H9 (cell line): ENCODE measurements at regions not wholly inside any gene's neighbourhood (a gene's known extent, or its start where the extent isn't known, plus 50 kb on each side); places are given as distances from the start of the nearest gene placed in this dataset.

Source experiments
- DNase-seq: peaks from one replicate; pipeline ENCODE4 v3.0.0-alpha.2; 2017
- H2AFZ ChIP-seq: one replicate; pipeline ENCODE4 v1.6.1; 2013; ENCODE audit warnings: mild to moderate bottlenecking, low read length, control low read depth, moderate library complexity
- H2AK5ac ChIP-seq: 2 replicates; pipeline ENCODE4 v1.6.1; 2013; ENCODE audit warnings: low read length, control low read depth, mixed read lengths; ENCODE audit not compliant: insufficient read length
- H2BK120ac ChIP-seq: one replicate; pipeline ENCODE4 v1.6.1; 2013; ENCODE audit warnings: low read depth, mild to moderate bottlenecking, low read length, control low read depth, inconsistent platforms; ENCODE audit not compliant: poor library complexity, severe bottlenecking
- H2BK12ac ChIP-seq: 2 replicates; pipeline ENCODE4 v1.6.1; 2013; ENCODE audit warnings: low read length, control low read depth, mixed read lengths, low read depth; ENCODE audit not compliant: insufficient read length
- H2BK15ac ChIP-seq: 2 replicates; pipeline ENCODE4 v1.6.1; 2013; ENCODE audit warnings: low read depth, low read length, control low read depth
- H2BK20ac ChIP-seq: one replicate; pipeline ENCODE4 v1.6.1; 2013; ENCODE audit warnings: low read depth, mild to moderate bottlenecking, low read length, control low read depth, inconsistent platforms; ENCODE audit not compliant: poor library complexity, severe bottlenecking
- H2BK5ac ChIP-seq: 2 replicates; pipeline ENCODE4 v1.6.1; 2013; ENCODE audit warnings: low read length, control low read depth, mixed read lengths; ENCODE audit not compliant: insufficient read length
- H3K14ac ChIP-seq: 2 replicates; pipeline ENCODE4 v1.6.1; 2013; ENCODE audit warnings: low read length, control low read depth; ENCODE audit not compliant: insufficient read depth
- H3K18ac ChIP-seq: 2 replicates; pipeline ENCODE4 v1.6.1; 2013; ENCODE audit warnings: low read depth, mild to moderate bottlenecking, mixed read lengths, low read length, control low read depth; ENCODE audit not compliant: insufficient read length
- H3K23ac ChIP-seq: 2 replicates; pipeline ENCODE4 v1.6.1; 2013; ENCODE audit warnings: low read length, control low read depth, mixed read lengths, low read depth; ENCODE audit not compliant: insufficient read length
- H3K23me2 ChIP-seq: 2 replicates; pipeline ENCODE4 v1.6.1; 2013; ENCODE audit warnings: low read depth, mild to moderate bottlenecking, mixed read lengths, low read length, control low read depth; ENCODE audit not compliant: insufficient read length, poor library complexity, severe bottlenecking
- H3K27ac ChIP-seq: 2 replicates; pipeline ENCODE4 v1.5.1; 2013; ENCODE audit warnings: low read length, control low read depth, mixed read lengths, low read depth; ENCODE audit not compliant: insufficient read length
- H3K27me3 ChIP-seq: 2 replicates; pipeline ENCODE4 v1.6.1; 2013; ENCODE audit warnings: low read length, control low read depth, inconsistent platforms; ENCODE audit not compliant: insufficient read depth
- H3K4ac ChIP-seq: 2 replicates; pipeline ENCODE4 v1.6.1; 2013; ENCODE audit warnings: low read depth, mild to moderate bottlenecking, control low read depth, inconsistent platforms, low read length, moderate library complexity
- H3K4me1 ChIP-seq: 2 replicates; pipeline ENCODE4 v1.6.1; 2013; ENCODE audit warnings: low read length, control low read depth, inconsistent platforms; ENCODE audit not compliant: insufficient read depth
- H3K4me2 ChIP-seq: 2 replicates; pipeline ENCODE4 v1.6.1; 2013; ENCODE audit warnings: low read length, control low read depth, mixed read lengths; ENCODE audit not compliant: insufficient read length, insufficient read depth
- H3K56ac ChIP-seq: 2 replicates; pipeline ENCODE4 v1.6.1; 2013; ENCODE audit warnings: low read depth, mild to moderate bottlenecking, mixed read lengths, low read length, control low read depth; ENCODE audit not compliant: insufficient read length
- H3K79me1 ChIP-seq: 2 replicates; pipeline ENCODE4 v1.6.1; 2013; ENCODE audit warnings: low read depth, mild to moderate bottlenecking, moderate library complexity, low read length, control low read depth, inconsistent platforms; ENCODE audit not compliant: insufficient read depth, poor library complexity, severe bottlenecking
- H3K79me2 ChIP-seq: 2 replicates; pipeline ENCODE4 v1.6.1; 2013; ENCODE audit warnings: low read length, control low read depth, inconsistent platforms; ENCODE audit not compliant: insufficient read depth
- H3K9ac ChIP-seq: 2 replicates; pipeline ENCODE4 v1.6.1; 2013; ENCODE audit warnings: low read length, control low read depth, mixed read lengths; ENCODE audit not compliant: insufficient read length; ENCODE audit errors: extremely low read depth
- H3K9me3 ChIP-seq: one replicate; pipeline ENCODE4 v1.6.1; 2013; ENCODE audit warnings: low read depth, low read length, inconsistent platforms; ENCODE audit not compliant: control insufficient read depth
- H3T11ph ChIP-seq: one replicate; pipeline ENCODE4 v1.6.1; 2013; ENCODE audit warnings: mild to moderate bottlenecking, low read length, control low read depth, inconsistent platforms
- H4K20me1 ChIP-seq: one replicate; pipeline ENCODE4 v1.6.1; 2013; ENCODE audit not compliant: control insufficient read depth, insufficient read length, insufficient read depth
- H4K5ac ChIP-seq: 2 replicates; pipeline ENCODE4 v1.6.1; 2013; ENCODE audit warnings: low read depth, mild to moderate bottlenecking, mixed read lengths, low read length, control low read depth; ENCODE audit not compliant: insufficient read length
- H4K8ac ChIP-seq: replicated peaks from 2 replicates; pipeline ENCODE4 v1.6.1; 2013; ENCODE audit warnings: low read length, control low read depth, mixed read lengths, low read depth; ENCODE audit not compliant: insufficient read length
- H4K91ac ChIP-seq: 2 replicates; pipeline ENCODE4 v1.6.1; 2013; ENCODE audit warnings: low read depth, mild to moderate bottlenecking, moderate library complexity, mixed read lengths, low read length, control low read depth; ENCODE audit not compliant: insufficient read length
- H3K27ac Mint-ChIP-seq, 3 experiments: 2 replicates in 2 of 3; 3 replicates in 1 of 3; pipeline ENCODE4 v1.8.0; 2020 to 2021; ENCODE audit warnings: mixed read lengths in 3 of 3, mild to moderate bottlenecking in 1 of 3, moderate library complexity in 1 of 3
- H3K27me3 Mint-ChIP-seq: 2 replicates; pipeline ENCODE4 v1.8.0; 2021; ENCODE audit warnings: low read depth, mild to moderate bottlenecking, moderate library complexity, mixed read lengths
- H3K36me3 Mint-ChIP-seq, 3 experiments: 2 replicates in 2 of 3; 3 replicates in 1 of 3; pipeline ENCODE4 v1.8.0; 2020 to 2021; ENCODE audit warnings: low read depth in 3 of 3, mixed read lengths in 3 of 3; ENCODE audit not compliant: insufficient read depth in 1 of 3
- H3K4me1 Mint-ChIP-seq, 2 experiments: 2 replicates each; pipeline ENCODE4 v1.8.0; 2020; ENCODE audit warnings: mixed read lengths in 2 of 2
- H3K4me3 Mint-ChIP-seq, 2 experiments: 2 replicates in 1 of 2; 3 replicates in 1 of 2; pipeline ENCODE4 v1.8.0; 2020 to 2021; ENCODE audit warnings: mild to moderate bottlenecking in 2 of 2, mixed read lengths in 2 of 2, moderate library complexity in 1 of 2
- H3K9me3 Mint-ChIP-seq, 2 experiments: 2 replicates in 1 of 2; 3 replicates in 1 of 2; pipeline ENCODE4 v1.8.0; 2020; ENCODE audit warnings: mild to moderate bottlenecking in 2 of 2, mixed read lengths in 2 of 2, moderate library complexity in 1 of 2
- TF ChIP-seq, protein P1 (sequence below): fragments of 200-600 bp; sonication (generic); conservative IDR thresholded peaks from 3 replicates; pipeline ENCODE4 v1.8.0; 2021; ENCODE audit warnings: antibody characterized with exemption, mild to moderate bottlenecking

DNA sequence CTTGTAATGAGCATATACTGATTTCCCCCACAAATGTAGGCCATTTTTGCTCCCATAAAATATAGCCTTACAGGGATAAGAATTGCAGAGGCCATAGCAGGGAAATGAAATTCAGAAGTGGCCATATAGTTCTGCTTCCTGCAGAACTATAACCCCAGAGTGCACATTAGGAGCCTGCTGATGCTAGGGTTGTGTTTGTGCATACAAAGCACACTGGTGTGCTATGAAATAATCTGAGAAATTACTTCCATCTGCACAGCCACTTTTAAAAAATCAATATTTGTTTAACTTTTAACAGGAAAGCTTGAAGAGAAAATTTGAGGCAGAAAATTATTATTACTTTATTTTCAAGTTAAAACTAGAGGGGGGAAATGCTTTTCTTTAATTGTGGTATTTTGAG lies 380.3 kb downstream of the MRPS30 start:
- Histone ChIP-seq H3K4ac (no peak overlapping the region), H3K9ac (no peak overlapping the region), H2BK20ac (no peak overlapping the region), H3K23ac (no peak overlapping the region), H4K8ac (no peak overlapping the region), H2AFZ (no peak overlapping the region), H3K27ac (no peak overlapping the region), H3K23me2 (no peaks in the 10 kb centered on the region), H3K56ac (no peak overlapping the region), H3T11ph (no peak overlapping the region), H2BK120ac (no peak overlapping the region), H3K4me2 (no peak overlapping the region), H2BK12ac (no peak overlapping the region), H3K9me3 (no peaks in the 10 kb centered on the region), H3K27me3 (no peaks in the 10 kb centered on the region), H3K18ac (no peak overlapping the region), H2BK5ac (no peak overlapping the region), H2BK15ac (no peak overlapping the region), H4K91ac (no peak overlapping the region), H2AK5ac (no peak overlapping the region), H3K4me1 (no peaks in the 10 kb centered on the region; the same call in 1 of the 2 replicates), H4K5ac (no peak overlapping the region), H3K79me2 (no peaks in the 10 kb centered on the region), H4K20me1 (no peaks in the 10 kb centered on the region), H3K14ac (no peak overlapping the region), H3K79me1 (no peaks in the 10 kb centered on the region)
- DNase-seq: no peak
- H3K4me3 Mint-ChIP-seq: no peak overlapping the region
- H3K27ac Mint-ChIP-seq: no peak overlapping the region
- peaks cover 12 to 25% of the 10 kb centered on the region in 2 experiments for H3K4me1 Mint-ChIP-seq
- no peaks in the 10 kb centered on the region for H3K36me3 Mint-ChIP-seq
- H3K27me3 Mint-ChIP-seq: no peaks in the 10 kb centered on the region
- H3K9me3 Mint-ChIP-seq: no peaks in the 10 kb centered on the region
- TF ChIP-seq, protein P1, sequence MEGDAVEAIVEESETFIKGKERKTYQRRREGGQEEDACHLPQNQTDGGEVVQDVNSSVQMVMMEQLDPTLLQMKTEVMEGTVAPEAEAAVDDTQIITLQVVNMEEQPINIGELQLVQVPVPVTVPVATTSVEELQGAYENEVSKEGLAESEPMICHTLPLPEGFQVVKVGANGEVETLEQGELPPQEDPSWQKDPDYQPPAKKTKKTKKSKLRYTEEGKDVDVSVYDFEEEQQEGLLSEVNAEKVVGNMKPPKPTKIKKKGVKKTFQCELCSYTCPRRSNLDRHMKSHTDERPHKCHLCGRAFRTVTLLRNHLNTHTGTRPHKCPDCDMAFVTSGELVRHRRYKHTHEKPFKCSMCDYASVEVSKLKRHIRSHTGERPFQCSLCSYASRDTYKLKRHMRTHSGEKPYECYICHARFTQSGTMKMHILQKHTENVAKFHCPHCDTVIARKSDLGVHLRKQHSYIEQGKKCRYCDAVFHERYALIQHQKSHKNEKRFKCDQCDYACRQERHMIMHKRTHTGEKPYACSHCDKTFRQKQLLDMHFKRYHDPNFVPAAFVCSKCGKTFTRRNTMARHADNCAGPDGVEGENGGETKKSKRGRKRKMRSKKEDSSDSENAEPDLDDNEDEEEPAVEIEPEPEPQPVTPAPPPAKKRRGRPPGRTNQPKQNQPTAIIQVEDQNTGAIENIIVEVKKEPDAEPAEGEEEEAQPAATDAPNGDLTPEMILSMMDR: no peak
